GM20431 (cell line): ENCODE measurements at regions not wholly inside any gene's neighbourhood (a gene's known extent, or its start where the extent isn't known, plus 50 kb on each side); places are given as distances from the start of the nearest gene placed in this dataset.
"Not testable (repeated sequence)": the region's sequence is repeated elsewhere in the genome, so short reads cannot be mapped to it uniquely, and the experiment has no call there.

Experiments used
- in situ Hi-C: fragments of 300-500 bp; cut with MseI, MboI; formaldehyde crosslinking; loops from one replicate; pipeline ENCODE4 v1.15.0; 2020; ENCODE audit warnings: low sequenced_read_pairs; ENCODE audit not compliant: unreplicated experiment

DNA sequence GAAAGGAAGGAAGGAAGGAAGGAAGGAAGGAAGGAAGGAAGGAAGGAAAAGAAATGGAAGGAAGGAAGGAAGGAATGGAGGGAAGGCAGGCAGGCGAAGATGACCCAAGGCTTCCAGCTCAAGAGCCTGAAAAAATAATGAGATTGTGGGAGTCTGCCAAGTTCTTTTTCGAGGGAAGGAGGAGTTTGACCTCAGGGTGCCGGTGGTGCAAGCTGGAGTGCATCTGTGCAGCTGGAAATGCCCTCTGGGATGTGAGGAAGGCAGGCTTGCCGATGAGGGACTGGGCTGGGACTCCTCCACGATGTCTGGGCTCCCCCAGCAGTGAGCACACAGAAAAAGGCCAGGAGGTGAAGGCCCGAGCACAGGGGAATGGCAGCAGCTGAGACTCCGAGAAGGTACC, 154.9 kb upstream of the DAPK1 start:
- in situ Hi-C loops: no loop called here

- in situ Hi-C loops: no loop called here
Measured at GRCh38 chr9:87343816-87344430, 153.7 kb upstream of the DAPK1 start.

- in situ Hi-C loops: no loop called here
Measured at GRCh38 chr9:87346061-87346665, 151.5 kb upstream of the DAPK1 start.

DNA sequence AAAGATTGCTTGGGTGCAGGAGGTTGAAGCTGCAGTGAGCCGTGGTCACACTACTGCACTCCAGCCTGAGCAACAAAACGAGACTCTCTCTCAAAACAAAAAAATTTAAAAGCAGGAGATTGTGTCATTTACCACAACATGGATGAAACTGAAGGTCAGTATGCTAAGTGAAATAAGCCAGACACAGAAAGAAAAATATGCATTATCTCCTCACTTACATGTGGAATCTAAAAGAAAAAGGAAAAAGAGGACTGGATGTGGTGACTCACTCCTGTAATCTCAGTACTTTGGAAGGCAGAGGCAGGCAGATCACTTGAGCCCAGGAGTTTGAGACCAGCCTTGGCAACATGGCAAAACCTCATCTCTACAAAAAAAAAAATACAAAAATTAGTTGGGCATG, 146.8 kb upstream of the DAPK1 start:
- in situ Hi-C loops: no loop called here

DNA sequence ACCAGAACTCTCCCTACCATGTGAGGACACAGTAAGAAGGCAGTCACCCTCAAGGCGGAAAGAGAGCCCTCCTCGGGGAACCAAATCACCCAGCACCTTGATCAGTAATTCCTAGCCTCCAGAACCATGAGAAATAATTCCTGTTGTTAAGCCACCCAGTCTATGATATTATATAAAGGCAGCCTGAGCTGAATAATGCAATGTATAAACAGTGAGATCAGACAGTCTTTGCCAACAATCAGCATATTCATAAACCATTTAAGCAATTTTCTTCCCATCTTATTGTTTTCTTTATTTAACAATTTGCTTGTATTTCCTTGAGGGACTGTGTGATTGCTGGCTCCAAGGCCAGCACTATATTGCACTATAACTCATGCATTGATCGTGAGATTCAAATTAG, 144.4 kb upstream of the DAPK1 start:
- in situ Hi-C loops: no loop called here

DNA sequence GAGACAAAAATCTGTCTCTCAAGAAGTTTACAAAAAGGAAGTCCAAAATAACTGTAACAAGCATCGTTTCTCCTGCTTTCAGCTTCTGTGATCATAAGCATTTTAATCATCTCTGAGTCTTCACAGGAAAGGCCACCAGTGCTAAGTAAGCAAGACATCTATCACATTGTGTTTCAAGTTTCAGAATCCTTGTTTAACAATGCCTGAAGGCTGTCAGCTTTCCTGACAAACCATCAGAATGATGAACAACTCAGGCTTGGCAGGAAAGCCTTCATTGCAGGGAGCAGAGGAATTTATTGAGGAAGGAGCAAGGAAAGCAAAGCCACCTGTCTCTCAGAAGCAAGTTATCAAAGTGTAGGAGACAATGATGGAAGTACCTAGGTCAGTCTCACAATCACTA, 143.5 kb upstream of the DAPK1 start:
- in situ Hi-C loops: no loop called here

DNA sequence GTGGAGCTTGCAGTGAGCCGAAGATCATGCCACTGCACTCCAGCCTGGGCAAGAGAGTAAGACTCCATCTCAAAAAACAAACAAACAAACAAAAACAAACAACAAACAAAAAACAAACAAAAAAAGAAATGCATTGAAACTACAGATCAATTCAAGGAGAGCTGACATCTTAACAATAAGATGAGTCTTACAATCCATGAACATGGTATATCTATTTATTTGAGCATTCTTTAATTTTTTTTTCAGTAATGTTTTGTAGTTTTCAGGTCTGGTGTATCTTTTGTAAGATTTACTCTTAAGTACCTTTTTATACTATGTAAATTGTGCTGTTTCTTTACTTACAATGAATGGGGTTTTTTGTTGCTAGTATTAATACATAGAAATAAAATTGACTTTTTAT, 140.1 kb upstream of the DAPK1 start:
- in situ Hi-C loops: no loop called here

DNA sequence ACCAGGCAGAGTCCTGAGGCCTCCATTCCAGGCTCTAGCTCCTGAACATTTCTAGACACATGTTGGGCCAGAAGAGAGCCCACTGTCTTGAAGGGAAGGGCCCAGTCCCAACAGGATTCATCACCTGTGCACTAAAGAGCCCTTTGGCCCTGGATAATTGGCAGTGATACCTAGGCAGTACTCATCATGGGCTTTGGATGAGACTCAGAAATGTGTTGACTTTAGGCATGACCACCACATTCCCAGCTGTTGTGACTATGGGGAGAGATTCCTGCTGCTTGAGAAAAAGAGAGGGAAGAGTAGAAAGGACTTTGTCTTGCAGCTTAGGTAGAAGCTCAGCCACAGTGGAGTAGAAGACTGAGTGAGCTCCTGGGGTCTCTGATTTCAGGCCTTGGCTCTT, 138.4 kb upstream of the DAPK1 start:
- in situ Hi-C loops: no loop called here

DNA sequence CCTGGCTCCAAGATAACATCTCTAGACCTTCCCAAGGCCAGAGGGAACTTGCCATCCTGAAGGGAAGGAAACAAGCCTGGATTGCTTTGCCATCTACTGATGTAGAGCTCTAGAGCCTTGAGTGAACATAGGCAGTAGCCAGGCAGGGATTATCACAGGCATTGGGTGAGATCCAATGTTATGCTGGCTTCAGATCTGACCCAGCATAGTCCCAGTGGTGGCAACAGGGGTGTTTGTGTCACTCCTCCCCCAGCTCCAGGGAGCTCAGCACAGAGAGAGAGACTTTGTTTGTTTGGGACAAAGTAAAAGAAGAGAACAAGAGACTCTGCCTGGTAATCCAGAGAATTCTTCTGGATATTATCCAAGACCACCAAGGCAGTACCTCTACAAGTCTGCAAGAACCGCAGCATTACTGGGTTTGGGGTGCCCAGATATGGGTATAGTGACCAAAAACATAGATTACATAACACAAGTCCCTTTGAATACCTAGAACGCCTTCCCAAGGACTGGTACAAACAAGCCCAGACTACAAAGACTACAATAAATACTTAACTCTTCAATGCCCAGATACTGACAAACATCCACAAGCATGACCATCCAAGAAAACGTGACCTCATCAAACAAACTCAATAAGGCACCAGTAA, 137.6 kb upstream of the DAPK1 start:
- in situ Hi-C loops: no loop called here

DNA sequence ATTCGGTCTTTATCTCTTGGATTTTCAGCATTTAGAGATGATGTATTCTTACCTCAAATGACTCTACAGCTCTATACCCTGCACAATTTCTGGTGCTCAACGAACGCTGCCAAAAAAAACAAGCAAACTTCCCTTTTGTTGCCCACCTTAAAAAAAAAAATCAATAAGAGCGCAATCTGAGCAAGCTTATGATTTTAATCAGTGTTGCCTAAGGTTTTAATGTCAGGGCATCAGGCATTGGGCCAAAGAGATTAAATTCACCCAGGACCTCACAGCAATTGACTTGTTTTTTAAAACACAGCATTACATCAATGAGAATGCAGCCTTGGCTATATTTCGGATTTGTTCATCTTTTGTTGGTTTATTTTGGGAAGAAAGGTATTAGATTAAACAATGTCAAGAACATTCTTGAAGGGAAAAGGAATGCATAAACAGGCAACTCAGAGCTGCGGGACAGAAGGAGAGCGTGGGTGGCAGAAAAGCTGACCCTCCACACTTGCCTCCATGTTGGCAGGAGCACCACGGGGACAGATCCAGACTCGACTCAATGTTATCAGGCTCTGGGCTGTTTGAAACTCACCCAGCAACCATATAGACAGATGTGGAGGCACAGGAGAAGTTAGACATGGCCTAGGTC, 127.5 kb upstream of the DAPK1 start:
- in situ Hi-C loops: no loop called here

- in situ Hi-C loops: no loop called here
Measured at GRCh38 chr9:87371795-87372355, 125.8 kb upstream of the DAPK1 start.

DNA sequence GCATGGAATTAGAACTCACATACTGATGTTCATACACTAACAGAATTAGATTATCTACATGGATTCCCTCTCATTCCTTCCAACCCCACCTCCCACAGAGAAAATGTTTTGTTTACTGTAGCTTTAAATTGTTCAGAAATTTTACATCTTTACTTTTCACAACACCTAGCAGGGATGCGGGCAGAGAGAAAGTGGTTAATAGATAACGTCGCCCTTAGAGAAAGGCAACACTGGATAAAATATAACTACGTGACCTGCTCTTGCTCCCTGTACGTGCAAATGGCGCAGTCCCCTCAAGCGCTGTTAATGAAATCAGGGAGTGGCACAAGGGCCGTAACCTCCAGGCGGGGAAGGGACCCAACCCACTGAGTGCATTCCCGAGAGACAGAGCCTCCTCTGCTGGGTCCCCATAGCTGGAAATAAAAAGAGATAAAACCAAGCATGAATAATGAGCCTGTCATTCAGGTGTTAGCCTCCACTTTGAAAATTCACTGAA, 125.3 kb upstream of the DAPK1 start:
- in situ Hi-C loops: no loop called here

DNA sequence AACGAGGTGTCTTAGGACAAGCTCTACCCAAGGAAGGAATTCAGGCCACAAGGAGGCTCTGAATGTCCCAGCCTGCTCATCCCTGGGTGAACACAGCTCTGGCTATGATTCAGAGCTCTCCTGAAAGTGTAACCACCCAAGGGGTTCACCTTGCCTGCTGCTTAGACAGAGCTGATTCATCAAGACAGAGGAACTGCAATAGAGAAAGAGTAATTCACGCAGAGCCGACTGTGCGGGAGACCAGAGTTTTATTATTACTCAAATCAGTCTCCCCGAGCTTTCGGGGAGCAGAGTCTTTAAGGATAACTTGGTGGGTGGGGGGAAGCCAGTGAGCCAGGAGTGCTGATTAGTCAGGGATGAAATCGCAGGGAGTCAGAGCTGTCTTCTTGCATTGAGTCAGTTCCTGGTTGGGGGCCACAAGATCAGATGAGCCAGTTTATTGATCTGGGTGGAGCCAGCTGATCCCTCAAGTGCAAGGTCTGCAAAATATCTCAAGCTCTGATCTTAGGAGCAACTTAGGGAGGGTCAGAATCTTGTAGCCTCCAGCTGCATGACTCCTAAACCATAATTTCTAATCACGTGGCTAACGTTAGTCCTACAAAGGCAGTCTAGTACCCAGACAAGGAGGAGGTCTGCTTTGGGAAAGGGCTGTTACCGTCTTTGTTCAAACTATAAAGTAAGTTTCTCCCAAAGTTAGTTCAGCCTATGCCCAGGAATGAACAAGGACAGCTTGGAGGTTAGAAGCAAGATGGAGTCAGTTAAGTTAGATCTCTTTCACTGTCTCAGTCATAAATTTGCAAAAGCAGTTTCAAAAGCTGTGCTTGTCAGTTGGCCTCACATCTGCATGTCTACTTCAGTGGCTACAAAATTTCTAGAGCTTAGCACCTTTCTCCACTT, 123.4 kb upstream of the DAPK1 start:
- in situ Hi-C loops: not testable (repeated sequence)

- in situ Hi-C loops: no loop called here
Measured at GRCh38 chr9:87375397-87376073, 122.1 kb upstream of the DAPK1 start.

DNA sequence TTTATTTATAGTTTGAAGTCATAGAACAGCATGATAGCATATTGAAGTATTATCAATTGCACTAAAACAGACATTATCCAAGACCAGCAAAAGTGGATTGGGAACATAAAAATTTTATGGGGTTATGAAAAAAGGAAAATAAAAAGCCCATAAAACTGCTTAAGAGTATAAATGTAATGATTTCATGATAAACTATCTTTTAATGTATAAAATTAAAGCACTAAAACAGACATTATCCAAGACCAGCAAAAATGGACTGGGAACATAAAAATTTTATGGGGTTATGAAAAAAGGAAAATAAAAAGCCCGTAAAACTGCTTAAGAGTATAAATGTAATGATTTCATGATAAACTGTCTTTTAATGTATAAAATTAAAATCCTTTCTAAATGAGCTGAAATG, 119.0 kb upstream of the DAPK1 start:
- in situ Hi-C loops: no loop called here

DNA sequence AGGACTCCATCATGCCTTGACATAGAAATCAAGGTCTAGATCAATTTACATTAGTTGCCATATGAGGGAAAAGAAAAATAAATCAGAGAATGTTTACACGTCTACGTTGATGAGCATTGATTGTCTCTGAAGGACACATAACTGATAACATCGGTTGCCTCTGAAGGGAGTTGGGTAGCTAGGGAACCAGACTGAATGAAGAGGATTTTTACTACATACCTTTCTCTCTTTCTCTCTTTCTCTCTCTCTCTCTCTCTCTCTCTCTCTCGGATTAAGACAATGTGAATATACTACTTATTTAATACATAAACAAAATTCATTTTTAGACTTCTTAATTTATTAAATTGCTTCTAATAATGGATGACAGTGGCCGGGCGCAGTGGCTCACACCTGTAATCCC, 118.4 kb upstream of the DAPK1 start:
- in situ Hi-C loops: no loop called here

GRCh38 chr9:87381050-87381711, 116.5 kb upstream of the DAPK1 start:
- in situ Hi-C loops: no loop called here

DNA sequence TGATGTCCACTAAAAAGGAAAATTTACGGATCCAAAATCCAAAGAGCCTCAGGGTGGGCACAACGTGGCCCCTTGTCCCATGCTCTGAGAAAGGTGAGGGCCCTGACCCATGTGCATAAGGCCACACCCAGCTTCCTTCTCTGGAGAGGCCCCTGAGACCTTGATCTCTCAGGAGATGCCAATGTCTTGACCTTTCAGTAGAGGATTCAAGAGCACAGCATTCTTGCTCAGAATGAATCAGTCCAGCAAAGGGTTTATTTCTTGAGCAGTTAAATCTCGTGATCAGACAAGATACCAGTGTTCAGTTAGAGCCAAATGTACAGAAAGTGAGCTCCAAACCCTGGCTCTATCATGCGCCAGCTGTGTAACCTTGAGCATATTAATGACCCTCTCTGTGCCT, 115.9 kb upstream of the DAPK1 start:
- in situ Hi-C loops: no loop called here

DNA sequence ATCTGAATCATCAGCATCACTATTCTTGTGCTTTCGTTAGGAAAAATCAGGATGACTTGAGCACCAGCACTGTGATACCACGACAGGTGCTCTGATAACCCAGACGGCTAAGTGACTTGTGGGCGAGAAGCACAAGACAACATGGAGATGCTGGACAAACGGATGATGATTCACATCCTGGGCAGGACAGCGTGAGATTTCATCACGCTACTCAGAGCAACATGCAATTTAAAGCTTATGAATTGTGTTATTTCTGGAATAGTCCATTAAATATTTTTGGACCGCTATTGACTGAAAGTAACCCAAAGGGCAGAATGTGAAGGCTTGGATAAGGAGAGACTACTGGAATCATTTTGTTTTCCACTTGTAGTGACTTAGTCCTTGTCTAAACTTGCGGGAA, 114.8 kb upstream of the DAPK1 start:
- in situ Hi-C loops: no loop called here
